ENCODE measurements at regions not wholly inside any gene's neighbourhood (a gene's known extent, or its start where the extent isn't known, plus 50 kb on each side); places are given as distances from the start of the nearest gene placed in this dataset.
"Not testable (repeated sequence)": the region's sequence is repeated elsewhere in the genome, so short reads cannot be mapped to it uniquely, and the experiment has no call there.

DNA sequence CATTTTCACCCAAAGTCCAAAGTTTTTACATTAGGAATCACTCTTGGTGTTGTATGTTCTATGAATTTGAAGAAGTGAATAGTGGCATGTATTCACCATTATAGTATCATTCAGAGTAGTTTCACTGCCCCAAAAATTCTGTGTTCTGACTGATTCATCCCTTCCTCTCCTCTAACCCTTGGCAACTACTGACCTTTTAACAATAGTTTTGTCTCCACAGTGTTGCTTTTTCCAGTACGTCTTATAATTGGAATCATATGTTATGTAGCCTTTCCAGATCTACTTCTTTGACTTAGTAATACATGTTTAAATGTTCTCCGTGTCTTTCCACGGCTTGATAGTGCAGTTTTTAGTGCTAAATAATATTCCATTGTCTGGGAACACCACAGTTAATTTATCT lies 379.0 kb upstream of the SGO1 start:
- POLR2A ChIA-PET = no interaction called here
- Histone ChIP-seq H3K4me3 (ENCODE audit: control insufficient read depth in 1 of 7, extremely low read depth in 1 of 7, insufficient read depth in 4 of 7, low read depth in 2 of 7, low read length in 6 of 7) (no peak overlapping the region), H3K4me1 (ENCODE audit: control extremely low read depth in 1 of 4, control insufficient read depth in 4 of 4, insufficient read depth in 4 of 4, low read length in 3 of 4) (no peaks in the 10 kb centered on the region), H3K9me3 (ENCODE audit: control extremely low read depth in 1 of 5, control insufficient read depth in 4 of 5, insufficient read depth in 2 of 5, low read depth in 1 of 5, low read length in 4 of 5) (no peaks in the 10 kb centered on the region), H3K27me3 (replicated peaks in 2 of 5; ENCODE audit: control insufficient read depth in 4 of 5, insufficient read depth in 5 of 5, low read length in 4 of 5) (no peaks in the 10 kb centered on the region), H3K36me3 (ENCODE audit: control insufficient read depth in 4 of 4, insufficient read depth in 4 of 4, low read length in 3 of 4) (no peaks in the 10 kb centered on the region), H3K27ac (ENCODE audit: insufficient read depth in 1 of 2, low read depth in 1 of 2, low read length in 2 of 2, poor library complexity in 1 of 2, severe bottlenecking in 2 of 2) (no peak overlapping the region)
- no peak for DNase-seq
- 95% methylated on average over 3 of the region's 3 CpGs for WGBS (ENCODE audit: insufficient coverage)
- CTCF ChIA-PET = no interaction called here

GRCh38 chr3:20563985-20564384 lies 378.0 kb upstream of the SGO1 start:
- Histone ChIP-seq H3K27ac (ENCODE audit: insufficient read depth in 1 of 2, low read depth in 1 of 2, low read length in 2 of 2, poor library complexity in 1 of 2, severe bottlenecking in 2 of 2) (no peak overlapping the region), H3K4me1 (ENCODE audit: control extremely low read depth in 1 of 4, control insufficient read depth in 4 of 4, insufficient read depth in 4 of 4, low read length in 3 of 4) (no peaks in the 10 kb centered on the region), H3K27me3 (replicated peaks in 2 of 5; ENCODE audit: control insufficient read depth in 4 of 5, insufficient read depth in 5 of 5, low read length in 4 of 5) (no peaks in the 10 kb centered on the region), H3K9me3 (ENCODE audit: control extremely low read depth in 1 of 5, control insufficient read depth in 4 of 5, insufficient read depth in 2 of 5, low read depth in 1 of 5, low read length in 4 of 5) (no peaks in the 10 kb centered on the region), H3K36me3 (ENCODE audit: control insufficient read depth in 4 of 4, insufficient read depth in 4 of 4, low read length in 3 of 4) (no peaks in the 10 kb centered on the region), H3K4me3 (ENCODE audit: control insufficient read depth in 1 of 7, extremely low read depth in 1 of 7, insufficient read depth in 4 of 7, low read depth in 2 of 7, low read length in 6 of 7) (no peak overlapping the region)
- 92% methylated on average over 2 of the region's 2 CpGs for WGBS (ENCODE audit: insufficient coverage)
- DNase-seq = no peak
- POLR2A ChIA-PET = no interaction called here
- CTCF ChIA-PET = no interaction called here

GRCh38 chr3:20563251-20563650 lies 377.2 kb upstream of the SGO1 start:
- POLR2A ChIA-PET = no interaction called here
- WGBS (ENCODE audit: insufficient coverage) = 94% methylated on average over 4 of the region's 4 CpGs
- Histone ChIP-seq H3K4me1 (ENCODE audit: control extremely low read depth in 1 of 4, control insufficient read depth in 4 of 4, insufficient read depth in 4 of 4, low read length in 3 of 4) (no peaks in the 10 kb centered on the region), H3K36me3 (ENCODE audit: control insufficient read depth in 4 of 4, insufficient read depth in 4 of 4, low read length in 3 of 4) (no peaks in the 10 kb centered on the region), H3K27me3 (replicated peaks in 2 of 5; ENCODE audit: control insufficient read depth in 4 of 5, insufficient read depth in 5 of 5, low read length in 4 of 5) (no peaks in the 10 kb centered on the region), H3K9me3 (ENCODE audit: control extremely low read depth in 1 of 5, control insufficient read depth in 4 of 5, insufficient read depth in 2 of 5, low read depth in 1 of 5, low read length in 4 of 5) (no peaks in the 10 kb centered on the region), H3K4me3 (ENCODE audit: control insufficient read depth in 1 of 7, extremely low read depth in 1 of 7, insufficient read depth in 4 of 7, low read depth in 2 of 7, low read length in 6 of 7) (no peak overlapping the region), H3K27ac (ENCODE audit: insufficient read depth in 1 of 2, low read depth in 1 of 2, low read length in 2 of 2, poor library complexity in 1 of 2, severe bottlenecking in 2 of 2) (no peak overlapping the region)
- no peak for DNase-seq
- CTCF ChIA-PET = no interaction called here

DNA sequence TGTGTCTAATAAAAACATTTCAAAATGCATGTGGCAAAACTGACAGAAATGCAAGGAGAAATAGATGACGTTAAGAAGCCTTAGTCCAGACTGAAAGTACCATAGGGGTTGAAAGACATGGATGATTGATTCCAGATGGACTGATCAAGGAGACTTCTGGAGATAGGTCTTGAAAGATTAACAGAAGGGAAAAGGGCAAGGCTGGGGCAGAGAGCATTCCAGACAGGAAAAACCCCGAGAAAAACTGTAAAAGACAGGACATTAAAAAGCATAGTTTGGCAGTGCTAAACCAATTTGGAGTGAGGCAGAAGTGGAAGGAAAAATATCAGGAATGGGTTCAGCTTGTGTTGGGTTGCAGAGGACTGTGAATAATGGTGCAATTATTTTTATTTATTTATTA lies 375.2 kb upstream of the SGO1 start:
- POLR2A ChIA-PET = no interaction called here
- Histone ChIP-seq H3K36me3 (ENCODE audit: control insufficient read depth in 4 of 4, insufficient read depth in 4 of 4, low read length in 3 of 4) (no peaks in the 10 kb centered on the region), H3K9me3 (ENCODE audit: control extremely low read depth in 1 of 5, control insufficient read depth in 4 of 5, insufficient read depth in 2 of 5, low read depth in 1 of 5, low read length in 4 of 5) (no peaks in the 10 kb centered on the region), H3K27me3 (replicated peaks in 2 of 5; ENCODE audit: control insufficient read depth in 4 of 5, insufficient read depth in 5 of 5, low read length in 4 of 5) (no peaks in the 10 kb centered on the region), H3K4me3 (ENCODE audit: control insufficient read depth in 1 of 7, extremely low read depth in 1 of 7, insufficient read depth in 4 of 7, low read depth in 2 of 7, low read length in 6 of 7) (no peak overlapping the region), H3K27ac (ENCODE audit: insufficient read depth in 1 of 2, low read depth in 1 of 2, low read length in 2 of 2, poor library complexity in 1 of 2, severe bottlenecking in 2 of 2) (no peak overlapping the region), H3K4me1 (ENCODE audit: control extremely low read depth in 1 of 4, control insufficient read depth in 4 of 4, insufficient read depth in 4 of 4, low read length in 3 of 4) (no peaks in the 10 kb centered on the region)
- WGBS (ENCODE audit: insufficient coverage) = 76% methylated on average over 2 of the region's 2 CpGs
- no peak for DNase-seq
- CTCF ChIA-PET = no interaction called here

DNA sequence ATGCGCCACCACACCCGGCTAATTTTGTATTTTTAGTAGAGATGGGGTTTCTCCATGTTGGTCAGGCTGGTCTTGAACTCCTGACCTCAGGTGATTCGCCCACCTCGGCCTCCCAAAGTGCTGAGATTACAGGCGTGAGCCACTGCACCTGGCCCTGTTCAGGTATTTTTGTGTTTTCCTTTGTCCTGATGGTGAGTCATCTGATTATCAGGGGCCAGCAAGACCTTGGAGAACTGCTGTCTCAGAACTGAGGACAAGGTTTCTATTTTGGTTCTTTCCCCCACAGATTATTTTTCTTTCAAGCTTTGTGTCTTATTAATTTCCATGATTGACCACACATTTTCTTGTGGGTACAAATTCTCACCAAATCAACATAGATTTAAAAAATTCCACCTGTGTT lies 374.4 kb upstream of the SGO1 start:
- H3K36me3 ChIP-seq (ENCODE audit: control insufficient read depth in 4 of 4, insufficient read depth in 4 of 4, low read length in 3 of 4); DNase-seq; H3K27ac ChIP-seq (ENCODE audit: insufficient read depth in 1 of 2, low read depth in 1 of 2, low read length in 2 of 2, poor library complexity in 1 of 2, severe bottlenecking in 2 of 2); H3K9me3 ChIP-seq (ENCODE audit: control extremely low read depth in 1 of 5, control insufficient read depth in 4 of 5, insufficient read depth in 2 of 5, low read depth in 1 of 5, low read length in 4 of 5); H3K4me3 ChIP-seq (ENCODE audit: control insufficient read depth in 1 of 7, extremely low read depth in 1 of 7, insufficient read depth in 4 of 7, low read depth in 2 of 7, low read length in 6 of 7); POLR2A ChIA-PET; H3K4me1 ChIP-seq (ENCODE audit: control extremely low read depth in 1 of 4, control insufficient read depth in 4 of 4, insufficient read depth in 4 of 4, low read length in 3 of 4); H3K27me3 ChIP-seq (replicated peaks in 2 of 5; ENCODE audit: control insufficient read depth in 4 of 5, insufficient read depth in 5 of 5, low read length in 4 of 5); CTCF ChIA-PET: not testable (repeated sequence)
- WGBS (ENCODE audit: insufficient coverage) = 90% methylated on average over 3 of the region's 5 CpGs

GRCh38 chr3:20558161-20558560 lies 372.2 kb upstream of the SGO1 start:
- CTCF ChIA-PET = no interaction called here
- H3K27me3 ChIP-seq (replicated peaks in 2 of 5; ENCODE audit: control insufficient read depth in 4 of 5, insufficient read depth in 5 of 5, low read length in 4 of 5) = no peaks in the 10 kb centered on the region
- H3K4me3 ChIP-seq (ENCODE audit: control insufficient read depth in 1 of 7, extremely low read depth in 1 of 7, insufficient read depth in 4 of 7, low read depth in 2 of 7, low read length in 6 of 7) = no peak overlapping the region
- DNase-seq = no peak
- no peak overlapping the region for H3K27ac ChIP-seq (ENCODE audit: insufficient read depth in 1 of 2, low read depth in 1 of 2, low read length in 2 of 2, poor library complexity in 1 of 2, severe bottlenecking in 2 of 2)
- POLR2A ChIA-PET = no interaction called here
- no CpG with 5 or more reads among the region's 2 CpGs for WGBS (ENCODE audit: insufficient coverage)
- H3K4me1 ChIP-seq (ENCODE audit: control extremely low read depth in 1 of 4, control insufficient read depth in 4 of 4, insufficient read depth in 4 of 4, low read length in 3 of 4) = no peaks in the 10 kb centered on the region
- no peaks in the 10 kb centered on the region for H3K36me3 ChIP-seq (ENCODE audit: control insufficient read depth in 4 of 4, insufficient read depth in 4 of 4, low read length in 3 of 4)
- peaks cover 0 to 2% (median 0%) of the 10 kb centered on the region in 5 experiments for H3K9me3 ChIP-seq (ENCODE audit: control extremely low read depth in 1 of 5, control insufficient read depth in 4 of 5, insufficient read depth in 2 of 5, low read depth in 1 of 5, low read length in 4 of 5)

DNA sequence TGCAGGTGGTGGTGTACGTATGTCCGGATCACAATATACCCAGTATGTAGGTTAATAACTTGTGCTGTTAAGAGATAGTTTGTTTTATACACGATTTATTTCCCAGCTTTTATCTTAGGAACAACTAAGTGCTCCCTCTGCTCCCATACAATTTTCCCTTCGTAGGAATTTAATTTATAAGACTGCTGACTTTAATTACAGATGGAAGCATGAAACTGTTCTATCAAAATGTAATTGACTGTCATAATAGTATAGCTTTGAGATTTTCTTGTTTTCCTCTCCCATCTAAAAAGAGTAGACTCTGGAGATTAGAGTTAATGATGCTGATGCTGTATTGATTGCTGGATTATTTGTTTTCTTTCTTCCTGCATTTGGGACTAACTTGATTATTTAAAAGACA lies 370.7 kb upstream of the SGO1 start:
- Histone ChIP-seq H3K9me3 (ENCODE audit: control extremely low read depth in 1 of 5, control insufficient read depth in 4 of 5, insufficient read depth in 2 of 5, low read depth in 1 of 5, low read length in 4 of 5) (peaks cover 0 to 2% (median 0%) of the 10 kb centered on the region in 5 experiments), H3K27ac (ENCODE audit: insufficient read depth in 1 of 2, low read depth in 1 of 2, low read length in 2 of 2, poor library complexity in 1 of 2, severe bottlenecking in 2 of 2) (no peak overlapping the region), H3K4me3 (ENCODE audit: control insufficient read depth in 1 of 7, extremely low read depth in 1 of 7, insufficient read depth in 4 of 7, low read depth in 2 of 7, low read length in 6 of 7) (no peak overlapping the region), H3K27me3 (replicated peaks in 2 of 5; ENCODE audit: control insufficient read depth in 4 of 5, insufficient read depth in 5 of 5, low read length in 4 of 5) (no peaks in the 10 kb centered on the region), H3K36me3 (ENCODE audit: control insufficient read depth in 4 of 4, insufficient read depth in 4 of 4, low read length in 3 of 4) (no peaks in the 10 kb centered on the region), H3K4me1 (ENCODE audit: control extremely low read depth in 1 of 4, control insufficient read depth in 4 of 4, insufficient read depth in 4 of 4, low read length in 3 of 4) (no peaks in the 10 kb centered on the region)
- CTCF ChIA-PET = no interaction called here
- no CpG with 5 or more reads among the region's 4 CpGs for WGBS (ENCODE audit: insufficient coverage)
- POLR2A ChIA-PET = no interaction called here
- DNase-seq = no peak
